Kidney epithelial cell (primary cell): ENCODE measurements at regions not wholly inside any gene's neighbourhood (a gene's known extent, or its start where the extent isn't known, plus 50 kb on each side); places are given as distances from the start of the nearest gene placed in this dataset.

Experiments used
- DNase-seq: peaks from one replicate; pipeline ENCODE4 v3.0.0-alpha.2; 2010; ENCODE audit warnings: low read depth
- H3K27me3 ChIP-seq: 2 replicates; pipeline ENCODE4 v1.6.0; 2011; ENCODE audit warnings: low read length; ENCODE audit not compliant: control insufficient read depth, insufficient read depth
- H3K36me3 ChIP-seq: 2 replicates; pipeline ENCODE4 v1.5.1; 2011; ENCODE audit warnings: low read length; ENCODE audit not compliant: control insufficient read depth, insufficient read depth
- H3K4me3 ChIP-seq: 2 replicates; pipeline ENCODE4 v1.5.1; 2011; ENCODE audit warnings: low read depth, mild to moderate bottlenecking, control low read depth, low read length
- CTCF ChIP-seq: IDR thresholded peaks from 2 replicates; pipeline ENCODE4 v1.5.1; 2011; ENCODE audit warnings: mild to moderate bottlenecking, moderate library complexity, low read length, control low read depth, inconsistent platforms; ENCODE audit not compliant: insufficient read depth, poor library complexity, severe bottlenecking

- TF ChIP-seq CTCF = no peak
- no peaks in the 10 kb centered on the region for H3K27me3 ChIP-seq
- no peaks in the 10 kb centered on the region for H3K36me3 ChIP-seq
- no peak overlapping the region for H3K4me3 ChIP-seq
- no peak for DNase-seq
Observed at GRCh38 chr16:63447121-63447520, 1410.9 kb upstream of the CDH8 start.

- DNase-seq = no peak
Observed at GRCh38 chr16:63442246-63442645, 1406.0 kb upstream of the CDH8 start.

GRCh38 chr16:63426275-63426870 lies 1390.1 kb upstream of the CDH8 start:
- Histone ChIP-seq H3K36me3 (no peaks in the 10 kb centered on the region), H3K27me3 (no peaks in the 10 kb centered on the region), H3K4me3 (no peak overlapping the region)
- TF ChIP-seq CTCF = no peak
- no peak for DNase-seq

More at GRCh38 chr16:63442246-63442645, 1406.0 kb upstream of the CDH8 start:
- Histone ChIP-seq H3K4me3 (no peak overlapping the region), H3K36me3 (no peaks in the 10 kb centered on the region), H3K27me3 (no peaks in the 10 kb centered on the region)
- TF ChIP-seq CTCF = no peak

- no peak for DNase-seq
- H3K27me3 ChIP-seq = no peaks in the 10 kb centered on the region
- TF ChIP-seq CTCF = no peak
- no peaks in the 10 kb centered on the region for H3K36me3 ChIP-seq
- no peak overlapping the region for H3K4me3 ChIP-seq
Observed at GRCh38 chr16:63422715-63423114, 1386.5 kb upstream of the CDH8 start.

- Histone ChIP-seq H3K36me3 (no peaks in the 10 kb centered on the region), H3K27me3 (no peaks in the 10 kb centered on the region), H3K4me3 (no peak overlapping the region)
- DNase-seq = no peak
- no peak for TF ChIP-seq CTCF
Observed at GRCh38 chr16:63416712-63417111, 1380.5 kb upstream of the CDH8 start.

GRCh38 chr16:63415014-63415413 lies 1378.8 kb upstream of the CDH8 start:
- no peak for TF ChIP-seq CTCF
- no peak overlapping the region for H3K4me3 ChIP-seq
- H3K27me3 ChIP-seq = no peaks in the 10 kb centered on the region
- no peaks in the 10 kb centered on the region for H3K36me3 ChIP-seq
- DNase-seq = no peak
